HG03439 (cell line): ENCODE measurements at regions not wholly inside any gene's neighbourhood (a gene's known extent, or its start where the extent isn't known, plus 50 kb on each side); places are given as distances from the start of the nearest gene placed in this dataset.

Experiments used
- ATAC-seq: cut with Tn5 transposase; IDR thresholded peaks from one replicate; pipeline ENCODE4 v1.9.1; 2021; ENCODE audit warnings: mild to moderate bottlenecking, moderate library complexity; ENCODE audit not compliant: unreplicated experiment

DNA sequence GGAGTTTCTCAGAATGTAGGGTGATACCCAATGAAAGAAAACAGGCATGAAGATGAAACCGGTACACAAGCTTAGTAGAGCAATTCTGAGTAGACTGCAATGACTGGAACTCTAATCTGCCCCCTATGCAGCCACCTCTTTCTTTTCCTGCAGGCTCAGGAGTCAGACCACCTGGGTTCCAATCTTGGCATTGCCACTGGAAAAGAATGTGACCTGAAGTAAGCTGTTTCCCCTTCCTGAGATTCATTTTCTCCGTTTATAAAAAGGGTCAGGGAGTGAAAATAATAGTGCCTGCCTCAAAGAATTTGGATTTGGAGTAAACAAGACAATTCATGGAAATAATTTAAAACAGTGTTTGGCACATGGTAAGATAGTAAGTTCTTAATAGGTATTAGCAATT lies 1464.0 kb downstream of the PCDH7 start:
- no peak for ATAC-seq

DNA sequence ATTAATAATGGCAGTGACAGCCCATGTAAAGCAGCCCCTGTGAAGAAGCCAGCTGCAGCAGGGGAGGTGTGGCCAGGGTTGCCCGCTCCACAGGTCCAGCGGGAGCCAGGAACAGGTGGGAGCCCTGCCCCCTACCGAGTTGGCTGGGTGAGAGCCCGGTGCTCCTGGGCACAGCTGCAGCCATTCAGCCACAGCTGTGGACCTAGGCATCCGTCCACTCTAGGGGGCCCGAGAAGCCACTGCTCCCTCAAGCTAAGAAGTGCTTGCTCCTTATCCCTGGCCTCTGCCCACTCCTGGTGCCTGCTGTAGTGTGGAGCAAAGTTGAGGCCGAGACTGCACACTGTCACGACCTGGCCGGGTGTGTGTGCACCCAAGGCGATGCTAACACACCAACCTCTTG lies 1469.0 kb downstream of the PCDH7 start:
- ATAC-seq, result no peak

DNA sequence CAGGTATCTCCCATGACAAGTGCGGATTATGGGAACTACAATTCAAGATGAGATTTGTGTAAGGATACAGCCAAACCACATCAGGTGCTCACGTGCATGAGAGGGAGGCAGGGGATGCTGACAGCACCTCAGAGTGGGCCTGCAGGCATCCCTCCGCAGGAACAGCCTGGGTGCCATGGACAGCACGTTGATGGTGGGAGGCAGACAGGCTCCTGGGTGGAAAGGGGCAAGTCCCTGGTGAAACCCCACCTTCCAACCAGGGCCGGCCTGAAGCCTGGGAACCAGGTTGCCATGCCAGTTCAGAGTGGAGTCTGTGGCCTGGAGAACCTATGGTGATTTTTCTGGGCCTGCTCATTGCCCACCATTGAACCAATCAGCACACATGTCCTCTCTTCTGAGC lies 1469.6 kb downstream of the PCDH7 start:
- no peak for ATAC-seq

DNA sequence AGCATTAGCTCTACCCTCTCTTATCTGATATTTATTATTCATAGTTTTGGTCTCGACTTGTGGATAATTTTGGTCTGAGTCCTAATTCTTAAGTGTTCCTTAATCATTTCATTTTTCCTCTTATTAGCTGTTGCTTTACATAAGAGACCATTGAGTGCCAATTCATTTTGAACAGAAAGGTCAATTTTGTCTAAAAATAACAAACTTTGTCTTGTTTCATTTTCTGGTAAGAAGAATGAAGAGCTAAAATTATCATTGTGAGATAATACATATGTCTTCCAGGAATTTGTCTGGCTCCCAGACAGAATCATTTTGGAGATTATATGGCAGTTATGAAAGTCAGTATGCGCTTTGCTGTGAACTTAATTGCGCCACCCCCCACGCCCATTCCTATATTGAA lies 1471.8 kb downstream of the PCDH7 start:
- ATAC-seq, result no peak

DNA sequence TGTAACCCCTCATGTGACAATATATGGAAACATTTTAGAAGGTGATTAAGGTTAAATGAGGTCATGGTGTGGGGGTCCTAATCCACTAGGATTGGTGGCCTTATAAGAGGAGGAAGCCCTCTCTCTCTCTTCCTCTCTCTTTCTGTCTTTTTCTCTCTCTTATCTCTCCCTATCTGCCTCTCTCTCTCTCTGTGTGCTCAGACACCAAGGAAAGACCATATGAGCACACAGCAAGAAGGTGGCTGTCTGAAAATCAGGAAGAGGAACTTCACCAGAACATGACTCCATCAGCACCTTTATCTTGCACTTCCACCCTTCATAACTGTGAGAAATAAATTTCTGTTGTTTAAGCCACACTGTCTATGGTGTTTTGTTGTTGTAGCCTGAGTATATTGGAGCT lies 1472.2 kb downstream of the PCDH7 start:
- no peak for ATAC-seq

DNA sequence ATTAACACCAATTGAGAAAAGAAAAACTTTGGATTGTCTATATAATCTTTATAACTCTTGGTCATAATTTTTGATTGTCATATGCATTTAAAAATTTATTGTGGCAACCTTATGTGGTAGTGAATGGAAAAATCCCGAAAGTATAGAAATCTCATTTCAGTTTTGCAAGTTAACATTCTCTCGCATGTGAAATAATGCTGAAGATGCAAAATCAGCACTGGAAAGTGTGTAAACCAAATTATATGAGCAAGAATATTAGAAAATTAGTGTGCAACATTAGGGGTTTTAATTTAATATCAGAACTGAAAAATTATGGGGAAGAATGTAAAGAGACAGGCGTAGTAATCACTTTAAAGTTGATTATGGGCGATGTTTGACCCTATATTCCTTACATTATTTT lies 1472.8 kb downstream of the PCDH7 start:
- ATAC-seq, result no peak

DNA sequence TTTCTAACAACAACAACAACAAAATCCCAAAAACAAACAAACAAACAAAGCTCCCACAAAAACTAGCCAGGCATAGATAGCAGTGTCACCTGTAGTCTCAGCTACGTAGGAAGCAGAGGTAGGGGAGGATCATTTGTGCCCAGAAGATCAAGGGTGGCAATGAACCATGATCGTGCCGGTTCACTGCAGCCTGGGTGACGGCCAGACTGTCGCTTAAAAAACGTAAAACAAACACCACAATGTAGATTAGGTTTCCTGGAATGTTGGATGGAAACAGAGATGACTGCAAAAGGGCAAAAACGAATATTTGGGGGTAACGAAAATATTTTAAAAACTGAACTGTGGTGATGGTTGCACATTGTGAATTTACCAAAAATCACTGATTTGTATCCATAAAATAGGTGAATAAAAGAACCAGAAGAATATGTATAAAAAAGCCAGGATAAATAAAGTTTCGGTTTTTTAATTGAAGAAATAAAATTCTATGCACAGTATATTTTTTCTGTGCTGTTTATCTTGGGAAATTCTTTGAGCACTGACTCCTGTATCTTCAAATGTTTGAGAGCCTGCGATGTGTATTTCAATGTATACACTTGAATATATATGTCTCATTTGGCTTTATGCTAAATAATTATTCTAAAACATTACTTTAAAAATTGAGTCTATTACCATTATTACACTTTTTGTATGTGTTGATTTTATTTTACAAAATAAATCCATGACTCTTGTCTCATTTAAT lies 1477.0 kb downstream of the PCDH7 start:
- no peak for ATAC-seq

DNA sequence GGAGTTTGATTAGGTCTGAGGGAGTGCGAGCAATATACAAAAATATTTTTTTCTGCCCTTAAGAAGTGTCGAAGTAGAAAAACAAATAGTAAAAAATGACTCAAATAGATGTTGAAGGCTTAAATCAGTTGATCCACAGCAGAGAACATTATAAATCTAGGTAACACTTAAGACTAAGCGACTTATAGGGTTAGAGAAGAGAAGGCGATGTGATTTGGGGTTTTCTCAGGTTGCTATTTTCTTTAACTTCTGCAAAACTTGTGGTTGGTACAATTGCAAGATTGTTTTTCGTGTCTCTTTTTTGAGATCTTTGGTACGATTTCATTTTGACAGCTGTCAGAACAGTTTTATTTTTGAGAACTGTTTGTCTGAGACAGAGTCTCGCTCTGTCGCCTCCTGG lies 1479.5 kb downstream of the PCDH7 start:
- no peak for ATAC-seq

DNA sequence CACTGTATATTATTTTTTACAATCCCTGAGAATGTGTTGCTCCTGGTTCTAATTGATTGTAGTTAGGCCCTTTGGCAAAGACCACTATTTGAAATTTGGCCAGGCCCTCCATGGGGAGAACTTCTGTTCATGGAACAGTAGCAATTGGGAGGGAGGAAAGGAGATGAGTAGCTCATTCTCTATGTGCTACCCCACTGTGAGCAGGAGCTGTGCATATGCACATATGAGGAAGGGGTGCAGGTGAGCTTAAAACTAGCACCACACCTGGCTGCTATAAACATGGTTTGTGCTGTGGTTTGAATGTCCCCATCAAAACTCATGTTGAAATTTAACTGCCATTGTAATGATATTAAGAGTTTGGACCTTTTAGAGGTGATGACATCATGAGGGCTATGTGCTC lies 1483.2 kb downstream of the PCDH7 start:
- no peak for ATAC-seq

DNA sequence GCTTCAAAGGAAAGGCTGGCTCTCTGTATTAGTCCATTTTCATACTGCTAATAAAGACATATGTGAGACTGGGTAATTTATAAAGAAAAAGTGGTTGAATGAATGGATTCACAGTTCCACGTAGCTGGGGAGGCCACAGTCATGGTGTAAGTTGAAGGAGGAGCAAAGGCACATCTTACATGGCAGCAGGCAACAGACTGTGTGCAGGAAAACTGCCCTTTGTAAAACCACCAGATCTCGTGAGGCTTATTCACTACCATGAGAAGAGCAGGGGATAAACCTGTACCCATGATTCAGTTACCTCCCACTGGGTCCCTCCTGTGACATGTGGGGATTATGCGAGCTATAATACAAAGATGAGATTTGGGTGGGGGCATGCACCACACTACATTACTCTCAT lies 1486.6 kb downstream of the PCDH7 start:
- no peak for ATAC-seq

DNA sequence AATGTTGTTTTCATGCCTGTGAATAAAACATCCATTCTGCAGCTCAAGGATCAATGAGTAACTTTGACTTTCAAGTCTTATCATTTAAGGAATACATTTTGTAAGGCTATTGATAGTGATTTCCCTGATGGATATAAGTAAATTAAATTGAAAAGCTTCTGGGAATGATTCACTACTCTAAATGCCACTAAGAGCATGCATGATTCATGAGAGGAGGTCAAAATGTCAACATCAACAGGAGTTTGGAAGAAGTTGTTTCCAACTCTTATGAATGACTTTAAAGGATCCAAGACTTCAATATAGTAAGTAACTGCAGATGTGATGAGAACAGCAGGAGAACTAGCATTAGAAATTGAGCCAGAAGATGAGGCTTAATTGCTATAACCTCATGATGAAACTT lies 1487.3 kb downstream of the PCDH7 start:
- no peak for ATAC-seq

DNA sequence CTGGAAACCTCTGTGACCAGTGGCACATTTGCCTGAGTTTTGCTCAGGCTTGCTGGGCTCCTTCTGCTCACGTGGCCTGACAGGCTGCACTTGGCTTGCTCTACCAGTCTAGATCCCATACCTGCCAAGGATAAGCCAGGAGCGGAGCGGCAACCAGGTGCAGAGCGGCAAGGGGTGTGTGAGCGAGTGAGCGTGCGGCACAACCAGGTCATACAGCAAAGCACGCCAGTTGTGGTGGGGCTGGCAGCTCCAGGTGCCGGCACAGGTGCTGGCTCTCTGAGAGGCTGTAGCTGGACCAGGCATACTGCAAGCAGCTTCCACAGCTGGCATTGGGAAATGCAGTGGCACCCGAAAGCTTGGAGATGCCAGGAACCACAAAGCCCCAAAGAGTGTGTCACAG lies 1495.1 kb downstream of the PCDH7 start:
- ATAC-seq, result no peak

DNA sequence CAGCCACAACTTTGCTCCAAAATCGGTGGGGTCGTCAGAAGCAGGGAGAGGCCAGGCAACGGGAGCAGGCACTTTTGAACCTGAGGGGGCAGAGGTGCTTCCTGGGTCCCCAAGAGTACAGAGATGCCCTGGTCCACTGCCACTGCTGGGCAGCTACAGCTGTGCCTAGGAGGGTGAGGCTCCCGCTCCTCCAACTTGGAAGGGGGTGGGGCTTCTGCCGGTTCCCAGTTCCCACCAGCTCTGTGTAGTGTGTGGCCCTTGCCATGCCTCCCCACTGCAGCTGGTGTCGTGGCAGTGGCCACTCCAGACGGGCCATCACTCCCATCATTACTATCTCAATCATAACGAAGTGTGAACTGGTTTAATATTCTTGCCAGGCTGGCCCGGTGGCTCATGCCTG lies 1496.3 kb downstream of the PCDH7 start:
- ATAC-seq, result no peak

DNA sequence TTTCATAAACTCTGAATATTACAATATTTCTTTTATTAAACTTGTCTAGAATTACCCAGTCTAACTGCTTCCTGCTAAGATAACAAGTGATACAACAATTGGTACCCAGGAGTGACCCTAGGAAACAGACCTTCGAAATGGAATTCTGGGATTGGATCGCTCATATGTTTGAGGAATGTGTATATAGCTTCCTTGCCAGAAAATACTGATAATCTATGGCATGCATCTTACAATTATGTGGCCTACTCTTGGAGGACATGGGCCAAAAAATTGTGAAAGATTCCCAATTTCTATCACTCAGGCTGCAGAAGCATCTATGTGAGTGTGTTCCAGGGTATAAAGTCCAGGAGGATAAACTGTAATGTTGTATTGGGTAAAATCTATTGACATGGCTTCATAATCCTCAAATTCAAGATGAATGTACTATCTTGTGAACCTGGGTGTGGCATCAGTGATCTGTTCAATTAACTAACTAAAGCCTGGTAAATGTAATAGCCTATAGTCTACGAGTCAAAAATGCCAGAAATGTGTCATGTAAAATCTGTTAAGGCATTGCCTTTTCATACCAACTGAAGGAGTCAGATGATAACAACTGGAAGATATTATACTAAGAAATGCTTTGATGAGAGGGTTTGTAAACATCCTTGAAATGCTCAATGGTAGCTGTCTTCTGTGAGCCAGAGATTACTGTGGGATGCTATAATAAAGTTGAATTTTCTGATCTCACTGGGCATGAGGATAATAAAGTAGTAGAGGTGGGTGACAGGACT lies 1499.3 kb downstream of the PCDH7 start:
- ATAC-seq, result no peak

DNA sequence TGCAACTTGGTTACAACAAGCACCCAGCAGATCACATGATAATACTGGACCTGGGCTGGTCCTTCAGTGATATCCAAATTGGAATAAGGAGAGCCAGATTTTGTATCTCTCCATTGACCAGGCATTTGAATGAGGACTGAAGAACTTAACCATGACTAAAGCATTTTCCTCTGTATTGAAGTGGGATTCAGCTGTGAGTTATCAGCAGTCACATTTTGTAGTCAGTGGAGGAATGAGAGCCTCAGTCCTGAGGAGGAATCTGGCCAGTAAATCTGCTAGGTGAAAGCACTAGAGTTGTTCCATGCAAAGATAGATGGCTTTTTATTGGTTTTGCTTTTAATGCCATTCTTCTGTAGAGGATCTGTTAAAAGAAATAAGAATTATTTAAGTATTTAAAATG lies 1506.0 kb downstream of the PCDH7 start:
- ATAC-seq, result no peak

DNA sequence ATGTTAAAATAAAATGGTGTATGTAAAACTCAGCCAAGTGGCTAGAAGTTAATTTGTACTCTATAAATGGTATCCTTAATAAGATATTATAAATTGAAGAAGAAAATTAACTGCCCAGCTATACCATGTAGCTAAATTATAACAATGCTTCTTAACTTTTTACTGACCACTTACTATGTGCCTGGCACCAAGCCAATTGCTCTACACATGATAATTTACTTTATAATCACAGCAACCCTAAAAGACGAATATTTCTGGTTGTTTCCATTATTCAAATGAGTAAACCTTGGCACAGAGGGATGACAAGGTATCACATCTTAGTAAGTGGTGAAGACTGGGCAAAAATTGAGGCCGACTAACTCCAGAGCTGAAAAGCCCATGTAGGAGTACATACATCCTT lies 1506.6 kb downstream of the PCDH7 start:
- ATAC-seq, result no peak

DNA sequence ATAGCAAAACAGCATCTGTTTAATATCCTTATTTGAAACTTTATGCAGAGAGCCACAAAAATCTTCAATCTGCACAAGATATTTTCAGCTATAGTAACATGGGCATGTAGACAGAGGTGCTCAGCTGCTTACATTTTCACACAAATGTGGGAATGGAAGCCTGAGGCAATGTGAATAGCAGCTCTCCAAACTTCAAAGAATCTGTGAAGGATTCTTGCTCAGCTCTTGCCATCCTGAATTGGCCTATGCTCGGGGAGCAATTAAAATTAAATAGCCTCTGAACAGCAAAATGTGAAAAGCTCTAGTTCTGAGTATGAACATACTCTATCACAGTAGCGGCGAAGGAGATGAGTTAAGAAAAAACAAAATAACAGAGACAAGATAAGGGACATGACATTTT lies 1523.8 kb downstream of the PCDH7 start:
- ATAC-seq, result no peak

DNA sequence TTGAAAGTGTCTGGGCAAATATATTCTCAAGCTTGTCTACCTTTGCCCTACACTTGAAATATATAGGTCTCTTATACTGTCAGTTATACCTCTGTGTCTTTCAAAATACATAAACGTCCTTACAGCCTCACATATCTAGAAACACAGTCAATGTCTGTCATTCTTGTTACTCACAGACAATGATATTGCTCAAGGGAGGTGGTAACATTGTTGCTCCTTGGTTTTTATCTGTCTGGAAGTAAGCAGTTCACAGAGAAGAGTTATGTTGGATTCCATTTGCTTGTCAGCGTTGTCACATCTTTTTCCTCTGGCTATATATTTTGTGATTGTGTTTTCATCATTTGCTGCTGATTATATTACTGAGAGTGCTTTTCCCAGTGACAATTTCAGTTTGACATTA lies 1528.9 kb downstream of the PCDH7 start:
- no peak for ATAC-seq

DNA sequence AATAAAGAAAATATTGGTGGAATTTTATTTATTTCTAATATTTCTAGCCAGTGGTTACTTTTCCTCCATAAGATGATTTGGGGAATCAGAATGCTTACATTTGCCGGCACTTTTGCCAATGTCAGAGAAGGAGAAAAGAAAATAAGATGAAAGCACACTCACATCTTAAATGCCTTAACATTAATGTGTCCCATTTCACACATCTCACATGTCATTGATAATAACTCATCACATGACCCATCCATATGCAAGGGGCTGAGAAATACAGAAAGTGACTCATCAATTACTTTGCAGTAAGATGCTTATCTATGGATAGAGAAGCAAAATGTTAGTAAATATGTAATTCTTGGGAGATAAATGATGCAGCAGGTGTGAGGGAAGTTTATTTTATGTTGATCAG lies 1531.0 kb downstream of the PCDH7 start:
- ATAC-seq, result no peak

DNA sequence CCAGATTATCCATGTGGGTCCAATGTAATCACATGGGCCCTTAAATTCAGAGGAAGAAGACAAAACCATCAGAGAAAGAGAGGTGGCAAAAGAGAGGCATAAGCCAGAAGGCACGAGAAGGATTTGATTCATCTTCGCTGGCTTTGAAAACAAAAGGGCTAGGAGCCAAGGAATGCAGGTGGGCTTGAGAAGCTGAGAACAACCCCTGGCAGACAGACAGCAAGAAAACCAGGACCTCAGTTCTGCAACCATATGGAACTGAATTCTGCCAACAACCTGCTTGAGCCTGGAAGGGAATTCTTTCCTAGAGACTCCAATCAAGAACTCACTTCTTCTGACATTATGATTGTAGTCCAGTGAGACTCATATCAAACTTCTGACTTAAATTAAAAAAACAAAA lies 1531.8 kb downstream of the PCDH7 start:
- ATAC-seq, result no peak

DNA sequence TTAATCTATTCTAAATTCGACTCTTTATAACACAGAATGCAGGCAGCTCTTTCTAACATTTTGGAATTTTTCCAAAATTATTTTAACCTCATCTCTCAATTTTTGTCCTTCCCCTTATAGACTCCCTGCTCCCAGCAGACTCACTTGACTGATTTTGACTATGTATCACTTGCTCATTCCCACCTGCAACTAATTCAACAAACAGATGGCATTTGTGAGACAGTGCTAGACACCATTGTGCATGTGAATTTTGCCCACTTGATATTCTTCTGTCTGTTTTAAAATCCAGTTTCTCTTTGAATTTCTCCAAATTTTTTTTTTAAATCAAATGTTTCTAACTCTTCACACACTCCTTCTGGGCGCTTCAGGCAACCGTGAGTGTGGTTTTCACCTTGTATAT lies 1534.0 kb downstream of the PCDH7 start:
- no peak for ATAC-seq

DNA sequence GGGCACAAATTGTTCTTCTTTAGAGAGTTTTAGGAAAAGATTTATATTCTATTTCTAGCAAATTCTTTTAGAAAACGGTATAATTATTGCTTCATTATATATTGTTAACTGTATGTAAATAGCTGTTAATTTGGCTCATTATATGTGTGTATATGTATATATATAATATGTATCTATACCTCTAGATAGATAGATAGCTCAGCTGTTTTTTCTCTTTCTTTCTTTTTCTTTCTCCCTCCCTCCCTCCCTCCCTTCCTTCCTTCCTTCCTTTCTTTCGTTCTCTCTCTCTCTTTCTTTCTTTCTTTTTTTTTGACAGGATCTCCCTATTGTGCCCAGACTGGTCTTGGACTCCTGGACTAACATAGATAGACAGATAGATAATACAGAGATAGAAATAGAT lies 1538.8 kb downstream of the PCDH7 start:
- ATAC-seq, result no peak

DNA sequence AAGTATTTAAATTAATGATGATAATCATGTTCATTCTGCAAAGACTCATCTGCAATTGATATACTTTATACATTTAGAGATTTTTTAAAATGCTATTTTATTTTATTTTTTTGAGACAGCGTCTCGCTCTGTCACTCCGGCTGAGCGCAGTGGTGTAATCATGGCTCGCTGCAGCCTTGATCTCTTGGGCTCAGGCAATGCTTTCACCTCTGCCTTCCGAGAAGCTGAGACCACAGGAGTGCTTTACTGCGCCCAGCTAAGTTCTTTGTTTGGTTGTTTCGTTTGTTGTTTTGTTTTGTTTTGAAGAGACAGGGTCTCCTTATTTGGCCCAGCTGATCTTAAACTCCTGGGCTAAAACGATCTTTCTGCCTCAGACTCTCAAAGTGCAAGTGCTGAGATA lies 1541.0 kb downstream of the PCDH7 start:
- ATAC-seq, result no peak
